Prostate gland (tissue), 2 donors: ENCODE measurements at regions not wholly inside any gene's neighbourhood (a gene's known extent, or its start where the extent isn't known, plus 50 kb on each side); places are given as distances from the start of the nearest gene placed in this dataset.

Experiments used
- CTCF ChIP-seq, 4 experiments: fragments of 200-600 bp in 2 of 4; fragments of 450-650 bp in 2 of 4; sonication (generic) in 2 of 4; IDR thresholded peaks; 1 replicate in 3 of 4; 2 replicates in 1 of 4; pipeline ENCODE4 v1.5.1; 2016 to 2019; ENCODE audit warnings: antibody characterized with exemption in 4 of 4, mild to moderate bottlenecking in 2 of 4, moderate library complexity in 2 of 4
- POLR2A ChIP-seq: fragments of 450-650 bp; IDR thresholded peaks from one replicate; pipeline ENCODE4 v1.6.1; 2016; ENCODE audit warnings: antibody characterized with exemption, mild to moderate bottlenecking
- POLR2AphosphoS5 ChIP-seq: sonication (generic); formaldehyde crosslinking; IDR thresholded peaks from one replicate; pipeline ENCODE4 v1.6.1; 2017; ENCODE audit warnings: antibody characterized with exemption

GRCh38 chr18:34608064-34608463, 102.0 kb upstream of the DTNA start:
- TF ChIP-seq CTCF (IDR thresholded peaks at IDR 0.05), result no peak
- TF ChIP-seq POLR2AphosphoS5, result no peak
- TF ChIP-seq POLR2A, result no peak
